ENCODE measurements at regions not wholly inside any gene's neighbourhood (a gene's known extent, or its start where the extent isn't known, plus 50 kb on each side); places are given as distances from the start of the nearest gene placed in this dataset.

DNA sequence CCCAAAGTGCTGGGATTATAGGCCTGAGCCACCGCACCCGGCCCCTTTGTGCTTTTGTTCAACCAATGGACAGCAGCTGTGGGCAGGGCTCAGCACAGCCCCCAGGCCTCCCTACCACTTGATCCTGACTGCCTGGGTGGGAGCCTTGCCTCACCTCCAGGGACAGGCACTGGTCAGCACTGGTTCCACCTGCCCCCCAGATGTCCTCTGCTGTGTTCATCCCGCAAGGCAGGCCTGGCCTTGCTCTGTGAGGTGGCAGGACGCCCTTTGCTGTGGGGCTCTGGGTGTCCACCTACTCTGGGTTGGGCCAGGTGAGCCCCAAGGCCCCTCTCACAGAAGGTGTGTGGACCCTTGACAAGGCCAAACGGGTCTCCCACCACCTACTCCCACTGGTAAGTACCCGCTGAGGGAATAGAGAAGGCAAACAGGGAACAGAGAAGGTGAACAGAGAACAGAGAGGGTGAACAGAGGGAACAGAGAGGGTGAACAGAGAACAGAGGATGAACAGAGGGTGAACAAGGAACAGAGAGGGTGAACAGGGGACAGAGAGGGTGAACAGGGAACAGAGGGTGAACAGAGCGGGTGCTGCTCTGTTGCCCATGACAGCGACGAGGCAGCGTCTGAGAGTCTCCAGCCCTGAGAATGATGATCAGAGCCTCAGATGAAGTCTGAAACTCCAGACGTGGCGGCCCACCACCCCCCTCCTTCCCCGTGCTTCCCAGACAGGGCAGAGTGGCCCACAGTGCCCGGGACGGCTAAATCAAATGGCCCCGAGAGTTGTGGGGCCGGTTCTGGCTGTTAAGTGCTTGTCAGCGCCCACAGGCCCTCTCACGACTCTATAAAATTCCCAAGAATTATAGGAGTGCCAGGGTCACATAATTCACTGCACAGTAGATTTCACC is 55.0 kb upstream of the NKX1-1 start:
- Histone ChIP-seq H3K4me3 (replicated peaks; ENCODE audit: insufficient read depth, low read length) (no peak overlapping the region), H3K27me3 (ENCODE audit: insufficient read depth, poor library complexity, severe bottlenecking) (no peaks in the 10 kb centered on the region)

DNA sequence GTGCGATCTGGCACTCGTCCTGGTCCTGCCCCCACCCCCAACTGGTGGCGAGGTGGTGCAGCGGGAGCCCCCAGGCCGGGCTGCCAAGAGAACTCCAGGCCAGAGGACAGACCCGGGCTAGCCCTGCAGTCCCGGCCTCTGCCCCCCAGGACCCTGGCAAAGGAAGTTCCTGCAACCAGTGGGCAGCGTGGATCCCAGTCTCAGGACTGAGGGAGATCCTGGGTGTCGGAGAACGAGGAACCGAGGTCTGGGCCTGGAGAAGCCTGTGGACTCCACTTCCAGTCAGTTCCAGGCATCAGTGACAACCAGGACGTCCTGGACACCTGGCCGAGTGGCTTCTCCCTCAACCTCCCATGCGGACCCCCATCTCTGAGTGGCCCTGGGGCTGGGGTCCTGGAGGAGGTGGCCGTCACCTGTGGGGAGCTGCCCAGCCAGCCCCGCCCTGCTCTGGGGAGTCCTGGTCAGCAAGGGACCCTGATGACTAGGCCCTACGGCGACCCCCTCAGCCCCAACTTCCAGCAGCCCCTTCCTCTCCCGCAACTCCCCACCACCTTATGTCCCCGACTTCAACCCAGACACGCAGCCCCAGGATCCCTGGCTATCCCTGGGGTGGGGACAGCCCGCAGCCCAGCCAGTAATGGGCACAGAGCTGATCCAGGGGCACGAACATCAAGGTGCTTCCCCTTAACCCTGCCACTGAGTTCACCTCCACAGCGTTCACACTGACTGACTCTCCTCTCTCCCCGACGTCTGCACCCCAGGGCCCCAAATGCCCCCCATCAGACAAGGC is 53.7 kb upstream of the NKX1-1 start:
- DNase-seq (ENCODE audit: low read depth in 1 of 2, low spot score in 1 of 2), result no peak
- no peaks in the 10 kb centered on the region for H3K27me3 ChIP-seq (ENCODE audit: insufficient read depth, poor library complexity, severe bottlenecking)
- no peak for TF ChIP-seq SPI1 (IDR thresholded peaks at IDR 0.05; ENCODE audit: borderline replicate concordance, low read depth)
- TF ChIP-seq CTCF (IDR thresholded peaks at IDR 0.05; ENCODE audit: insufficient read depth, low read length), result no peak
- TF ChIP-seq POLR2AphosphoS5 (IDR thresholded peaks at IDR 0.05; ENCODE audit: low read depth), result no peak
- no peak for TF ChIP-seq REST (IDR thresholded peaks at IDR 0.05; ENCODE audit: insufficient replicate concordance, low read depth)
- no peak for TF ChIP-seq GABPA (IDR thresholded peaks at IDR 0.05; ENCODE audit: low read depth)
- no peak overlapping the region for H3K4me3 ChIP-seq (replicated peaks; ENCODE audit: insufficient read depth, low read length)
- H3K27ac ChIP-seq (replicated peaks), result no peak overlapping the region

More for the DNA sequence above, 55.0 kb upstream of the NKX1-1 start:
- no peak for DNase-seq (ENCODE audit: low read depth in 1 of 2, low spot score in 1 of 2)
- TF ChIP-seq POLR2AphosphoS5 (IDR thresholded peaks at IDR 0.05; ENCODE audit: low read depth), result no peak
- TF ChIP-seq REST (IDR thresholded peaks at IDR 0.05; ENCODE audit: insufficient replicate concordance, low read depth), result no peak
- no peak for TF ChIP-seq SPI1 (IDR thresholded peaks at IDR 0.05; ENCODE audit: borderline replicate concordance, low read depth)
- TF ChIP-seq GABPA (IDR thresholded peaks at IDR 0.05; ENCODE audit: low read depth), result no peak
- TF ChIP-seq CTCF (IDR thresholded peaks at IDR 0.05; ENCODE audit: insufficient read depth, low read length), result no peak
- H3K27ac ChIP-seq (replicated peaks), result no peak overlapping the region

DNA sequence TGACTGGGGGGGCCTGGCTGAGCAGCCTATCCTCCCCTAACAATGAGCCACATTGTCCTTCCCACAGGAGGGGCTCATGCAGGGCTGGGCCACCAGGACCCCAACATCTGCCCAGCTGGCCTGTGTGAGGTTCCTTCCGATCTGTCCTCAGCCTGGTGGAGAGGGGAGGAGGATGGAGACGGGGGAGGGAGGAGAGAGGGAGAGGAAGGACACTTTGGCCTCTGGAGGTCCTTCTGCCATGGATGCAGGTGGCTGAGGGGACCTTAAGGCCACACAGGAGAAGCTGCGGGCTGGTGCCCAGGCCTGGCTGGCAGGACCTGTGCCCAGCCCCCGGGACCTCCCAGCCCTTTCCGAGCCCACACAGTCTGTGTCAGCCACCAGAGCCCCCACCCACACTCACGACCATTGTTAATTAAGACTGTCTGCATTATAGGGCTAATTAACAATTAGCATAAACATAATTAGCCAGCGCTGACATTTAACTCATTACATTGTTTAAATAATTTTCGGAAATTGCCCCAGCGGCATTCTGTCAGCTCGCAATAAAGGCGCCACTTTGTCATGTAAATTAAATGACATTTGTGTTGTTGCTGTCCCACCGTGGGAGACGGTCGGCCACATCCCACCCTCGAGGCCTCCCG is 53.0 kb upstream of the NKX1-1 start:
- Histone ChIP-seq H3K4me3 (replicated peaks; ENCODE audit: insufficient read depth, low read length) (no peak overlapping the region), H3K27ac (replicated peaks) (no peak overlapping the region), H3K27me3 (ENCODE audit: insufficient read depth, poor library complexity, severe bottlenecking) (no peaks in the 10 kb centered on the region)
- no peak for TF ChIP-seq REST (IDR thresholded peaks at IDR 0.05; ENCODE audit: insufficient replicate concordance, low read depth)
- TF ChIP-seq CTCF (IDR thresholded peaks at IDR 0.05; ENCODE audit: insufficient read depth, low read length), result no peak
- no peak for TF ChIP-seq SPI1 (IDR thresholded peaks at IDR 0.05; ENCODE audit: borderline replicate concordance, low read depth)
- TF ChIP-seq GABPA (IDR thresholded peaks at IDR 0.05; ENCODE audit: low read depth), result no peak
- TF ChIP-seq POLR2AphosphoS5 (IDR thresholded peaks at IDR 0.05; ENCODE audit: low read depth), result no peak
- DNase-seq (ENCODE audit: low read depth in 1 of 2, low spot score in 1 of 2), result no peak
